AG09309 (cell line): ENCODE measurements at regions not wholly inside any gene's neighbourhood (a gene's known extent, or its start where the extent isn't known, plus 50 kb on each side); places are given as distances from the start of the nearest gene placed in this dataset.

ENCODE experiments used
- DNase-seq: peaks from one replicate; pipeline ENCODE4 v3.0.0-alpha.2; 2010; ENCODE audit warnings: low read depth
- H3K4me3 ChIP-seq: 2 replicates; pipeline ENCODE4 v1.5.1; 2011; ENCODE audit warnings: mild to moderate bottlenecking, low read depth, low read length, moderate library complexity; ENCODE audit not compliant: control insufficient read depth
- TF ChIP-seq, protein P1 (sequence below): IDR thresholded peaks from 2 replicates; pipeline ENCODE4 v1.5.1; 2011; ENCODE audit warnings: mild to moderate bottlenecking, low read depth, low read length, inconsistent platforms; ENCODE audit not compliant: insufficient read depth, control insufficient read depth; ENCODE audit errors: missing control alignments

- H3K4me3 ChIP-seq, result no peak overlapping the region
- no peak for DNase-seq
- TF ChIP-seq, protein P1, sequence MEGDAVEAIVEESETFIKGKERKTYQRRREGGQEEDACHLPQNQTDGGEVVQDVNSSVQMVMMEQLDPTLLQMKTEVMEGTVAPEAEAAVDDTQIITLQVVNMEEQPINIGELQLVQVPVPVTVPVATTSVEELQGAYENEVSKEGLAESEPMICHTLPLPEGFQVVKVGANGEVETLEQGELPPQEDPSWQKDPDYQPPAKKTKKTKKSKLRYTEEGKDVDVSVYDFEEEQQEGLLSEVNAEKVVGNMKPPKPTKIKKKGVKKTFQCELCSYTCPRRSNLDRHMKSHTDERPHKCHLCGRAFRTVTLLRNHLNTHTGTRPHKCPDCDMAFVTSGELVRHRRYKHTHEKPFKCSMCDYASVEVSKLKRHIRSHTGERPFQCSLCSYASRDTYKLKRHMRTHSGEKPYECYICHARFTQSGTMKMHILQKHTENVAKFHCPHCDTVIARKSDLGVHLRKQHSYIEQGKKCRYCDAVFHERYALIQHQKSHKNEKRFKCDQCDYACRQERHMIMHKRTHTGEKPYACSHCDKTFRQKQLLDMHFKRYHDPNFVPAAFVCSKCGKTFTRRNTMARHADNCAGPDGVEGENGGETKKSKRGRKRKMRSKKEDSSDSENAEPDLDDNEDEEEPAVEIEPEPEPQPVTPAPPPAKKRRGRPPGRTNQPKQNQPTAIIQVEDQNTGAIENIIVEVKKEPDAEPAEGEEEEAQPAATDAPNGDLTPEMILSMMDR, result no peak
These were observed 172.8 kb downstream of the ACTL8 start for GRCh38 chr1:17927952-17928351.

- H3K4me3 ChIP-seq, result no peak overlapping the region
- DNase-seq, result no peak
- TF ChIP-seq, protein P1, result no peak
These were observed 174.1 kb downstream of the ACTL8 start for GRCh38 chr1:17929224-17929623.

DNA sequence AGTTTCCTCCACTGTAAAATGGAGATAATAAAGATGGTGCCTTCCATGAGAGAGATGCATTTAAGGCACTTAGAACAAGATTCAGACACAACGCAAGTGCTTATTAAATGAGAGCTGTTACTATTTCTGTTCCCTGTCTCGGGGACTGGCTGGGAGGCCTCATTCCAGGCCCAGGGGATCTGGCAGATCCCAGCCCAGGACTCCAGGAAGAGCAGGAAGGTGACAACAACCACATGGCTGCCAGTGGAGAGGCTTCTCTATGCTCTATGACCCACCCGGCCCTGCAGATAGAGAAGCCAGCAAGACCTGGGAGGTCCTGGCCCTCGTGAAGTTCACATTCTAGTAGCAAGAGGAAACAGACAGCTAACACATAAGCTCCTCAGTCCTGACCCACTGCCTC, 175.5 kb downstream of the ACTL8 start:
- no peak for DNase-seq

DNA sequence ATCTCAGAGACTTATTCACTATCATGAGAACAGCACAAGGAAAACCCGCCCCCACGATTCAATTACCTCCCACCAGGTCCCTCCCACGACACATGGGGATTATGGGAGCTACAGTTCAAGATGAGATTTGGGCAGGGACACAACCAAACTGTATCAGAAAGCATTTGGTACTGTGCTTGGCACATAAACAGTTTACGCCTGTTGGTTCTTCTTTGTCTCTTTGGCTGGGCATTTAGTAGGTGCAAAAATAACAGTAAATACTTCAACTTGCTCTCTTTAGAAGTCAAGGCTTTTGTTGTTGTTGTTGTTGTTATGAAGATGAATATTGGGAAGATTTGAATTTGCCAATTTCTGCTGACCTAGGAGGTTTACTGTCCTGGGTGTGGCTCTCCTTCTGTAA, 175.4 kb upstream of the IGSF21 start:
- no peak overlapping the region for H3K4me3 ChIP-seq
- TF ChIP-seq, protein P1, result no peak
- DNase-seq, result no peak

More for the DNA sequence above, 175.5 kb downstream of the ACTL8 start:
- TF ChIP-seq, protein P1, result no peak
- H3K4me3 ChIP-seq, result no peak overlapping the region

GRCh38 chr1:17933501-17933900, 174.1 kb upstream of the IGSF21 start:
- no peak overlapping the region for H3K4me3 ChIP-seq
- no peak for DNase-seq
- TF ChIP-seq, protein P1, result no peak

DNA sequence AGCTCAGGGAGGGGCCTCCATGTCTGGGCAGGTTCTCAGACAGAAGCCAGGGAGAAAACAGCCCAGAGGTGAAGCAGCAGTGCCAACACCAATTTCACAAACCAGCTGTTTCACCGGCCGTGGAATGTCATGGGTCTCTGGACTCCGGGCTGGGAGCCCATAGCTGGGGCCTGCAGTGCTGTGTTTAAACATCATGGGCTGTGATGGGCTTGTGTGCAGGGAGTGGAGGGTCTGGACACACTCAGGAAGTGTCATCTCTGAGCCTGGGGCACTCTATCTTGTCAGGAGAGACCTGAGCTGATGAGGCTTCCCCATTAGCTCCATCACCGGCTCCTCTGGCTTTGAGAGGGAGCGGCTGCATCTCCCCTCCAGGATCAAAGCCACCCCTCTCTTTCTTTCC, 173.6 kb upstream of the IGSF21 start:
- DNase-seq, result no peak

DNA sequence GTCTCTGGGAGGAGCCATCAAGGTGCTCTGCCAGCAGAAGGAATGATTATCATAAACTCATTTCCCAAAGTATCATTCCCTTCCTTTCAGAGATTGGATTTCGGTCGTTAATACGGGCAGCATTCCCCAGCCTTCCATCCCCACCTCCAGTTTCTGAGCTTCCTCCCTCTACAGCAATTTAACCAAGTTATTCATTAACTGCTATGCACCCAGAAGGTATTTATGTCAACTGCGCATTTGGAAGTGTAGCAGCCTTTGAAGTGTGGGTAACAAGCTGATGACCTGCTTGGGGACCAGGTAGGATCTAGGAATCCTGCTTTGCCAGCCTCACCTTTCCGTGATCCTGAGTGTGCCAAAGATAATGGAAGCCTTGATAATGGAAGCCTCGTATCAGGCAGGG, 172.4 kb upstream of the IGSF21 start:
- no peak for DNase-seq
- H3K4me3 ChIP-seq, result no peak overlapping the region
- TF ChIP-seq, protein P1, result no peak

More for the DNA sequence above, 173.6 kb upstream of the IGSF21 start:
- no peak overlapping the region for H3K4me3 ChIP-seq
- TF ChIP-seq, protein P1, result no peak
